Choroid plexus epithelial cell (primary cell): ENCODE measurements at regions not wholly inside any gene's neighbourhood (a gene's known extent, or its start where the extent isn't known, plus 50 kb on each side); places are given as distances from the start of the nearest gene placed in this dataset.

ENCODE experiments used
- DNase-seq: peaks from one replicate; pipeline ENCODE4 v3.0.0-alpha.2; 2010; ENCODE audit warnings: low read depth
- H3K4me3 ChIP-seq: 2 replicates; pipeline ENCODE4 v1.5.1; 2011; ENCODE audit warnings: low read depth, mild to moderate bottlenecking, control low read depth, low read length, moderate library complexity
- TF ChIP-seq, protein P1 (sequence below): conservative IDR thresholded peaks from 2 replicates; pipeline ENCODE4 v1.5.1; 2011; ENCODE audit warnings: low read depth, mild to moderate bottlenecking, control low read depth, inconsistent platforms, low read length, moderate library complexity

- H3K4me3 ChIP-seq: no peak overlapping the region
- TF ChIP-seq, protein P1, sequence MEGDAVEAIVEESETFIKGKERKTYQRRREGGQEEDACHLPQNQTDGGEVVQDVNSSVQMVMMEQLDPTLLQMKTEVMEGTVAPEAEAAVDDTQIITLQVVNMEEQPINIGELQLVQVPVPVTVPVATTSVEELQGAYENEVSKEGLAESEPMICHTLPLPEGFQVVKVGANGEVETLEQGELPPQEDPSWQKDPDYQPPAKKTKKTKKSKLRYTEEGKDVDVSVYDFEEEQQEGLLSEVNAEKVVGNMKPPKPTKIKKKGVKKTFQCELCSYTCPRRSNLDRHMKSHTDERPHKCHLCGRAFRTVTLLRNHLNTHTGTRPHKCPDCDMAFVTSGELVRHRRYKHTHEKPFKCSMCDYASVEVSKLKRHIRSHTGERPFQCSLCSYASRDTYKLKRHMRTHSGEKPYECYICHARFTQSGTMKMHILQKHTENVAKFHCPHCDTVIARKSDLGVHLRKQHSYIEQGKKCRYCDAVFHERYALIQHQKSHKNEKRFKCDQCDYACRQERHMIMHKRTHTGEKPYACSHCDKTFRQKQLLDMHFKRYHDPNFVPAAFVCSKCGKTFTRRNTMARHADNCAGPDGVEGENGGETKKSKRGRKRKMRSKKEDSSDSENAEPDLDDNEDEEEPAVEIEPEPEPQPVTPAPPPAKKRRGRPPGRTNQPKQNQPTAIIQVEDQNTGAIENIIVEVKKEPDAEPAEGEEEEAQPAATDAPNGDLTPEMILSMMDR: no peak
- DNase-seq: no peak
Observed at GRCh38 chr14:81729622-81730021, 196.0 kb upstream of the SEL1L start.

DNA sequence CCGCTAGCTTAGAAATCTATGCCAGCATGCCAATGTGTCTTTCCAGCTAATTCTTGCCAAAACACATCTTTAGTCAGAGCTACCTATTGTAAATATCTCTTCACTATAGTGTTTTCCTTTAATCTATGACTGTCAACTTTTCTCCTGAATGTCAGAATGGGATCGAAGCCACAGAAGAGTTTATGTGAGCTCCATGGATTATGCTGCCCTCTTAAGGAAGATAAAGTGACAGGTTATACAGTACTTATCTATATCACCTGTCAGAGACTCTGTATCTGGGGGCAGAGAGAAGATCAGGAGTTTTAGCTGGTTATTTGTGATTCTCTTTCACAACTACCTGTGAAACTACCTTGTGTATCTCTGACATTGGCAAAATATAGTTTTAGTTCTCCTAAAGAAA is 204.3 kb upstream of the SEL1L start:
- TF ChIP-seq, protein P1: no peak
- DNase-seq: no peak
- H3K4me3 ChIP-seq: no peak overlapping the region

GRCh38 chr14:81738946-81739659 is 205.4 kb upstream of the SEL1L start:
- H3K4me3 ChIP-seq: no peak overlapping the region
- no peak for DNase-seq
- TF ChIP-seq, protein P1: no peak

- TF ChIP-seq, protein P1: no peak
- H3K4me3 ChIP-seq: no peak overlapping the region
- DNase-seq: no peak
Observed at GRCh38 chr14:81743605-81744004, 210.0 kb upstream of the SEL1L start.

GRCh38 chr14:81751198-81751597 is 217.5 kb upstream of the SEL1L start:
- TF ChIP-seq, protein P1: no peak
- no peak overlapping the region for H3K4me3 ChIP-seq
- no peak for DNase-seq

GRCh38 chr14:81759541-81759940 is 225.9 kb upstream of the SEL1L start:
- TF ChIP-seq, protein P1: no peak
- DNase-seq: no peak
- H3K4me3 ChIP-seq: no peak overlapping the region

- DNase-seq: no peak
- TF ChIP-seq, protein P1: no peak
- H3K4me3 ChIP-seq: no peak overlapping the region
Observed at GRCh38 chr14:81765651-81766275, 232.1 kb upstream of the SEL1L start.
